SJSA1 (cell line): ENCODE measurements at regions not wholly inside any gene's neighbourhood (a gene's known extent, or its start where the extent isn't known, plus 50 kb on each side); places are given as distances from the start of the nearest gene placed in this dataset.
"Not testable (repeated sequence)": the region's sequence is repeated elsewhere in the genome, so short reads cannot be mapped to it uniquely, and the experiment has no call there.

Experiments used
- DNase-seq, 2 experiments: peaks; one replicate each; pipeline ENCODE4 v3.0.0-alpha.2; 2015 to 2020; ENCODE audit warnings: low spot score in 2 of 2, low read depth in 1 of 2
- H3K27ac ChIP-seq: fragments of 250-450 bp; sonication (Bioruptor Pico); 2 replicates; pipeline ENCODE4 v1.5.1; 2020; ENCODE audit warnings: mild to moderate bottlenecking, moderate library complexity
- H3K27me3 ChIP-seq: fragments of 250-450 bp; sonication (Bioruptor Pico); replicated peaks from 2 replicates; pipeline ENCODE4 v1.5.1; 2020; ENCODE audit warnings: mild to moderate bottlenecking, moderate library complexity
- H3K36me3 ChIP-seq: fragments of 250-450 bp; sonication (Bioruptor Pico); 2 replicates; pipeline ENCODE4 v1.5.1; 2020; ENCODE audit warnings: mild to moderate bottlenecking
- H3K4me1 ChIP-seq: fragments of 250-450 bp; sonication (Bioruptor Pico); replicated peaks from 2 replicates; pipeline ENCODE4 v1.6.1; 2021; ENCODE audit warnings: mild to moderate bottlenecking
- H3K4me3 ChIP-seq: fragments of 250-450 bp; sonication (Bioruptor Pico); 2 replicates; pipeline ENCODE4 v1.5.1; 2020; ENCODE audit warnings: mild to moderate bottlenecking
- H3K9me3 ChIP-seq: fragments of 250-450 bp; sonication (Bioruptor Pico); replicated peaks from 2 replicates; pipeline ENCODE4 v1.5.1; 2020; ENCODE audit warnings: mild to moderate bottlenecking

DNA sequence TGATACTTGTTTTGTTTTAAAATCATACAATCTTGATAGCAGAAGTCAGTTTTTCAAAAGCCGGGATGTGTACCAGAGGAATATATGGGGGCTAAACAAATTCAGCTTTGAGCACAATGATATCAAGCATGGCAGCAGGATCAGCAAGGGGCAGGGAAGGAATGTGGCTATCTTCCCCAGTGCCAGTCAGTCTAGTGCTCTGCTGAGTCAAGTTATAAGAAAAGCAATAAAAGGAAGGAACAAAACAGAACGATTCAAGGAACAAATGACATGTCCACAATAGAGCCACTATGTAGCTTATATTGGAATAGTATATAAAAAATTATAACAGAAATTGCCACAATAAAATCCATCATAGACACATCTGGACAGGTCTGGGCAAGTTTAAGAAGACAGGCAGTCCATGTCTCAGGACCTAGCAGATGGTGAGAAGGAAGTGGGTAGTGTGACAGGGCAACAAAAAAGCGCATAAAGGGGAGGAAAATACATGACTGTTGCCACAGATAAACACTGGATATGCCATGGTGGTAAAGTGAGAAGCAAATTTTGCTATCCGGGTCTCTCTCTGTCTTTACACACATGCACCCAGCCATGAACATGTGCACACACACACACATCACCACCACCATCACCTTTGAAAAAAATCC, 518.2 kb upstream of the HTR2C start:
- no peak for DNase-seq
- Histone ChIP-seq H3K9me3 (no peaks in the 10 kb centered on the region), H3K27ac (no peak overlapping the region), H3K4me3 (no peak overlapping the region), H3K4me1 (no peaks in the 10 kb centered on the region), H3K27me3 (no peaks in the 10 kb centered on the region), H3K36me3 (no peaks in the 10 kb centered on the region)

- Histone ChIP-seq H3K4me1 (no peaks in the 10 kb centered on the region), H3K27ac (no peak overlapping the region), H3K36me3 (no peaks in the 10 kb centered on the region), H3K4me3 (no peak overlapping the region), H3K9me3 (no peaks in the 10 kb centered on the region), H3K27me3 (no peaks in the 10 kb centered on the region)
- no peak for DNase-seq
These were observed 522.7 kb upstream of the HTR2C start for GRCh38 chrX:114061226-114061625.

DNA sequence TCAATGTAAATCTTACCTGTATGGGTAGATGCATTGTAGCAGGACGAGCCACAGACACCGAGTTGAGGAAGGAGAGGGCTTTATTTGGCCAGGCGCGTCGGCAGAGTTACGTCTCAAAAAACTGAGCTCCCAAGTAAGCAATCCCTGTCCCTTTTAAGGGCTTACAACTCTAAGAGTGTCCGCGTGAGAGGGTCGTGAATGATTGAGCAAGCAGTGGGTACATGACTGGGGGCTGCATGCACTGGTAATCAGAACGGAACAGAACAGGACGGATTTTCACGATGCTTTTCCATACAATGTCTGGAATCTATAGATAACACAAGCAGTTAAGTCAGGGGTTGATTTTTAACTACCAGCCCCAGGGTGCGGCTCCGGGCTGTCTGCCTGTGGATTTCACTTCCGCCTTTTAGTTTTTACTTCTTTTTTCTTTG, 524.9 kb upstream of the HTR2C start:
- Histone ChIP-seq H3K27ac (no peak overlapping the region), H3K4me1 (no peaks in the 10 kb centered on the region), H3K27me3 (no peaks in the 10 kb centered on the region), H3K9me3 (no peaks in the 10 kb centered on the region), H3K4me3 (no peak overlapping the region), H3K36me3 (no peaks in the 10 kb centered on the region)
- DNase-seq = no peak

DNA sequence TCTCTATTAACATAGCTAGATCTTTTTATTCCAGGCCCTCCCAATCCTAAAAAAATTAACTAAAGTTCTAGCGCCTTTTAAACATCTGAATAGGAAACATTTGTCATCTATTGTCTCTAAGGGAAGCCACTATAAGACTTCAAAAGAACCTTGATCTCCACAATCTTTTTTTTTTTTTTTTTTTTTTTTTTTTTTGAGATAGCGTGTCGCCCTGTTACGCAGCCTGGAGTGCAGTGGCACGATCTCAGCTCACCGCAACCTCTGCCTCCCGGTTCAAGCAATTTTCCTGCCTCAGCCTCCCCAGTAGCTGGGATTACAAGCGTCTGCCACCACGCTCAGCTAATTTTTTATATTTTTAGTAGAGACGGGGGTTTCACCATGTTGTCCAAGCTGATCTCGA, 526.5 kb upstream of the HTR2C start:
- not testable (repeated sequence) for H3K4me1 ChIP-seq, H3K27me3 ChIP-seq, H3K4me3 ChIP-seq, DNase-seq, H3K27ac ChIP-seq, H3K36me3 ChIP-seq, H3K9me3 ChIP-seq

GRCh38 chrX:114051667-114052315, 532.1 kb upstream of the HTR2C start:
- no peaks in the 10 kb centered on the region for H3K9me3 ChIP-seq
- no peaks in the 10 kb centered on the region for H3K36me3 ChIP-seq
- H3K4me1 ChIP-seq = no peaks in the 10 kb centered on the region
- no peak for DNase-seq
- no peak overlapping the region for H3K4me3 ChIP-seq
- no peaks in the 10 kb centered on the region for H3K27me3 ChIP-seq
- no peak overlapping the region for H3K27ac ChIP-seq

DNA sequence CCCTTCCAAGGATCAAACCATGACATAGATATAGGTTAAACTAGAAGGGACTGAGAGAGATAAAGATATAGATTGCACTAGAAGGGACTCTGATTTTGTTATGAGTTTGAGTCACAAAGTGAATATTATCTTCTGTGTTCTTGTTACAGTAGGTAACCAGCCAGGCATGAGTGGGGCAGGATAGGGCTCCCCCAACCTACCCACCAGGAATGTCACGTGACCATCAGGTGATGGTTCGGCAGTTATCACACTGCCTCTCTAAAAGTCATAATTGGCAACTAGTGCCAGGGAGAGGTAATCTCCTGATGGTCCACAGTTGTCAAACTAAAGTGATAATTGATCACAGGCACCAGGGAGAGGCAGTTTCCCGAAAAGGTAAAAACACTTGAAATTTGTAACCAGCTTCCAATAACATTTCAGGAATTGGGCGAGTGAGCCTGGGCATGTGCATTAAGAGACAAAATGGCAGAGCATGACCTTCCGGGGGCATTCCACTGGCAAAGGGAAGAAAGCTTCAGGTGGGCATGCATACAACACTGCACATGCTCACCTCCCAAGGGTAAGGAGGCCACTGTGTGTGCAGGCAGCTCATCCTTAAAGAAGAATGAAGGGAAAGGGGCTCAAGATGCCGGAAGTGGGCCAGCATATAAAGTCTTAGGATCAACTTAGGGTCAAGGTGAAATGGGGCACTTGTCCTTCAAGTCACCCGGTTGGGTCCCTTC, 533.6 kb upstream of the HTR2C start:
- no peaks in the 10 kb centered on the region for H3K4me1 ChIP-seq
- no peak overlapping the region for H3K4me3 ChIP-seq
- no peak for DNase-seq
- H3K9me3 ChIP-seq = no peaks in the 10 kb centered on the region
- H3K36me3 ChIP-seq = no peaks in the 10 kb centered on the region
- H3K27ac ChIP-seq = no peak overlapping the region
- H3K27me3 ChIP-seq = no peaks in the 10 kb centered on the region

GRCh38 chrX:114049063-114049462, 534.8 kb upstream of the HTR2C start:
- H3K27ac ChIP-seq = no peak overlapping the region
- H3K4me1 ChIP-seq = no peaks in the 10 kb centered on the region
- H3K27me3 ChIP-seq = no peaks in the 10 kb centered on the region
- no peaks in the 10 kb centered on the region for H3K36me3 ChIP-seq
- H3K4me3 ChIP-seq = no peak overlapping the region
- H3K9me3 ChIP-seq = no peaks in the 10 kb centered on the region
- no peak for DNase-seq

- no peak for DNase-seq
- H3K4me3 ChIP-seq = no peak overlapping the region
- no peaks in the 10 kb centered on the region for H3K9me3 ChIP-seq
- no peaks in the 10 kb centered on the region for H3K4me1 ChIP-seq
- no peak overlapping the region for H3K27ac ChIP-seq
- no peaks in the 10 kb centered on the region for H3K27me3 ChIP-seq
- no peaks in the 10 kb centered on the region for H3K36me3 ChIP-seq
These were observed 536.3 kb upstream of the HTR2C start for GRCh38 chrX:114047558-114047957.

- Histone ChIP-seq H3K4me3 (no peak overlapping the region), H3K27me3 (no peaks in the 10 kb centered on the region), H3K4me1 (no peaks in the 10 kb centered on the region), H3K36me3 (no peaks in the 10 kb centered on the region), H3K9me3 (no peaks in the 10 kb centered on the region), H3K27ac (no peak overlapping the region)
- no peak for DNase-seq
These were observed 537.1 kb upstream of the HTR2C start for GRCh38 chrX:114046695-114047279.

GRCh38 chrX:114041470-114041869, 542.4 kb upstream of the HTR2C start:
- H3K9me3 ChIP-seq, H3K27me3 ChIP-seq, DNase-seq, H3K4me1 ChIP-seq, H3K4me3 ChIP-seq, H3K36me3 ChIP-seq, H3K27ac ChIP-seq: not testable (repeated sequence)

DNA sequence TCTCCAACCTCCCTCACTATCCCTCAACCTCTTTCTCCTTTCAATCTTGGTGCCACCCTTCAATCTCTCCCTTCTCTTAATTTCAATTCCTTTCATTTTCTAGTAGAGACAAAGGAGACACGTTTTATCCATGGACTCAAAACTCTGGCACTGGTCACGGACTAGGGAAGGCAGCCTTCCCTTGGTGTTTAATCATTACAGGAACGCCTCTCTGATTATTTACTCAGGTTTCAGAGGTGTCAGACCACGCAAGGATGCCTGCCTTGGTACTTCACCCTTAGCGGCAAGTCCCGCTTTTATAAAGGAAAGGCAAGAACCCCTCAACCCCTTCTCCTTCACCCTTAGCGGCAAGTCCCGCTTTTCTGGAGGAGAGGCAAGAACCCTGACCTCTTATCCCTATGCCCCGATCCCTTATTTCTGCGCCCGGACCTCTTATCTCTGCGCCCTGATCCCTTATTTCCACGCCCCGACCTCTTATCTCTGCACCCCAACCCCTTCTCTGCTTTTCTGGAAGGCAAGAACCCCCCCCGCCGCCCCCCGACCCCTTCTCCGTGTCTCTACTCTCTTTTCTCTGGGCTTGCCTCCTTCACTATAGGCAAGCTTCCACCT, 543.1 kb upstream of the HTR2C start:
- H3K27me3 ChIP-seq, H3K36me3 ChIP-seq, H3K4me3 ChIP-seq, H3K27ac ChIP-seq, H3K9me3 ChIP-seq, H3K4me1 ChIP-seq, DNase-seq: not testable (repeated sequence)

DNA sequence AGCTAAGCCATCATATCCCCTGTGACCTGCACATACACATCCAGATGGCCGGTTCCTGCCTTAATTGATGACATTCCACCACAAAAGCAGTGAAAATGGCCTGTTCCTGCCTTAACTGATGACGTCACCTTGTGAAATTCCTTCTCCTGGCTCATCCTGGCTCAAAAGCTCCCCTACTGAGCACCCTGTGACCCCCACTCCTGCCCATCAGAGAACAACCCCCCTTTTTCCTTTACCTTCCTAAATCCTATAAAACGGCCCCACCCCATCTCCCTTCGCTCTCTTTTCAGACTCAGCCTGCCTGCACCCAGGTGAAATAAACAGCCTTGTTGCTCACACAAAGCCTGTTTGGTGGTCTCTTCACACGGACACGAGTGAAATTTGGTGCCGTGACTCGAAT, 543.8 kb upstream of the HTR2C start:
- not testable (repeated sequence) for H3K9me3 ChIP-seq, H3K27ac ChIP-seq, H3K36me3 ChIP-seq, DNase-seq, H3K27me3 ChIP-seq, H3K4me3 ChIP-seq, H3K4me1 ChIP-seq

DNA sequence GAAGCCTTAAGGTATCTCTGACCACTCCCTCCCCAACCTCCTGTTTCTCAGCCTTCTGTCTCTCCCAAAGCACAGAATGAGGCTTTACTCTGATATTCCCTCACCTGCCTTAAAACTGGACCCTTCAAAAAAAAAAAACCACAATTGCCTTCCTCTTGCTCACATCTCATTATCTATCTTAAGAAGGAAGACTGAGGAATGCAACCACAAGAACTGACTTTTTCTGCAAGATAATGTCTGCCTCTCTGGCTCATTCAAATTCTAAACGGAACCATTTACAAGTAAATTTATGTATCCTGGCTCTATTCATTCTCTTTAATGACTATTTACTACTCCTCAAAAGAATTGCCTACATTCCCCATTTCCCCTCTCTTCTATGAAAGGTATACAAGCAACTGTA, 545.5 kb upstream of the HTR2C start:
- H3K27me3 ChIP-seq = no peaks in the 10 kb centered on the region
- no peaks in the 10 kb centered on the region for H3K9me3 ChIP-seq
- no peaks in the 10 kb centered on the region for H3K36me3 ChIP-seq
- no peak overlapping the region for H3K4me3 ChIP-seq
- DNase-seq = no peak
- H3K4me1 ChIP-seq = no peaks in the 10 kb centered on the region
- no peak overlapping the region for H3K27ac ChIP-seq

- Histone ChIP-seq H3K4me1 (no peaks in the 10 kb centered on the region), H3K9me3 (no peaks in the 10 kb centered on the region), H3K27me3 (no peaks in the 10 kb centered on the region), H3K4me3 (no peak overlapping the region), H3K36me3 (no peaks in the 10 kb centered on the region), H3K27ac (no peak overlapping the region)
- no peak for DNase-seq
These were observed 546.4 kb upstream of the HTR2C start for GRCh38 chrX:114037515-114037914.
